HepG2 (cell line): ENCODE measurements at regions not wholly inside any gene's neighbourhood (a gene's known extent, or its start where the extent isn't known, plus 50 kb on each side); places are given as distances from the start of the nearest gene placed in this dataset.
A peak's percentile ranks its signal among the peaks of the same experiment; 100 is the strongest.

ENCODE experiments used
- CERS6 ChIP-seq: sonication (generic); formaldehyde crosslinking; IDR thresholded peaks from 2 replicates; pipeline ENCODE4 v1.5.0; 2020; ENCODE audit warnings: missing genetic modification reagents
- CTCF ChIP-seq: sonication (generic); formaldehyde crosslinking; IDR thresholded peaks from 2 replicates; pipeline ENCODE4 v1.5.0; 2020; ENCODE audit warnings: mild to moderate bottlenecking, missing genetic modification reagents, moderate library complexity
- DMAP1 ChIP-seq: IDR thresholded peaks from 2 replicates; pipeline ENCODE4 v1.6.1; 2016
- GFI1 ChIP-seq: sonication (generic); formaldehyde crosslinking; IDR thresholded peaks from 2 replicates; pipeline ENCODE4 v1.5.0; 2020; ENCODE audit warnings: missing genetic modification reagents, mild to moderate bottlenecking, borderline replicate concordance
- JUND ChIP-seq: sonication (generic); formaldehyde crosslinking; IDR thresholded peaks from 2 replicates; pipeline ENCODE4 v1.8.0; 2022; ENCODE audit warnings: mild to moderate bottlenecking, missing genetic modification reagents
- KLF16 ChIP-seq, 2 experiments: sonication (generic) in 1 of 2; formaldehyde crosslinking in 1 of 2; IDR thresholded peaks; 2 replicates each; pipeline versions ENCODE4 v1.6.1 to v1.8.0; 2016 to 2023; ENCODE audit warnings: missing genetic modification reagents in 2 of 2, missing compliant biosample characterization in 1 of 2
- RAD21 ChIP-seq: fragments of 450-650 bp; formaldehyde crosslinking; IDR thresholded peaks from 2 replicates; pipeline ENCODE4 v1.5.0; 2020; ENCODE audit warnings: mild to moderate bottlenecking
- REST ChIP-seq, 2 experiments: IDR thresholded peaks; 2 replicates each; pipeline ENCODE4 v1.6.1; 2011 to 2012; ENCODE audit warnings: low read length in 2 of 2, borderline replicate concordance in 1 of 2, low read depth in 1 of 2, mild to moderate bottlenecking in 1 of 2, moderate library complexity in 1 of 2
- SRSF1 ChIP-seq: fragments of 200-400 bp; formaldehyde crosslinking; optimal IDR thresholded peaks from 2 replicates; pipeline ENCODE3; 2017; ENCODE audit warnings: mild to moderate bottlenecking, low read depth, low read length, moderate library complexity
- U2AF2 ChIP-seq: fragments of 200-400 bp; formaldehyde crosslinking; IDR thresholded peaks from 2 replicates; pipeline ENCODE4 v1.6.1; 2017; ENCODE audit warnings: low read depth, mild to moderate bottlenecking, low read length
- ZNF331 ChIP-seq: sonication (generic); formaldehyde crosslinking; IDR thresholded peaks from 2 replicates; pipeline ENCODE4 v1.4.0; 2020; ENCODE audit warnings: missing genetic modification reagents
- ZNF337 ChIP-seq: sonication (generic); formaldehyde crosslinking; IDR thresholded peaks from 2 replicates; pipeline ENCODE4 v1.5.1; 2020; ENCODE audit warnings: missing genetic modification reagents, low read depth, mild to moderate bottlenecking, borderline replicate concordance
- ZNF350 ChIP-seq: sonication (generic); formaldehyde crosslinking; IDR thresholded peaks from 2 replicates; pipeline ENCODE4 v1.4.0; 2020; ENCODE audit warnings: mild to moderate bottlenecking, low read depth, missing genetic modification reagents, borderline replicate concordance
- ZNF556 ChIP-seq: sonication (generic); formaldehyde crosslinking; IDR thresholded peaks from 2 replicates; pipeline ENCODE4 v1.4.0; 2020; ENCODE audit warnings: mild to moderate bottlenecking, missing genetic modification reagents, borderline replicate concordance
- TF ChIP-seq, protein P1 (sequence below): sonication (generic); formaldehyde crosslinking; IDR thresholded peaks from 2 replicates; pipeline ENCODE4 v1.4.0; 2020; ENCODE audit warnings: missing genetic modification reagents, borderline replicate concordance
- TF ChIP-seq, protein P2 (sequence below): sonication (generic); formaldehyde crosslinking; IDR thresholded peaks from 2 replicates; pipeline ENCODE4 v1.5.0; 2020; ENCODE audit warnings: missing genetic modification reagents

DNA sequence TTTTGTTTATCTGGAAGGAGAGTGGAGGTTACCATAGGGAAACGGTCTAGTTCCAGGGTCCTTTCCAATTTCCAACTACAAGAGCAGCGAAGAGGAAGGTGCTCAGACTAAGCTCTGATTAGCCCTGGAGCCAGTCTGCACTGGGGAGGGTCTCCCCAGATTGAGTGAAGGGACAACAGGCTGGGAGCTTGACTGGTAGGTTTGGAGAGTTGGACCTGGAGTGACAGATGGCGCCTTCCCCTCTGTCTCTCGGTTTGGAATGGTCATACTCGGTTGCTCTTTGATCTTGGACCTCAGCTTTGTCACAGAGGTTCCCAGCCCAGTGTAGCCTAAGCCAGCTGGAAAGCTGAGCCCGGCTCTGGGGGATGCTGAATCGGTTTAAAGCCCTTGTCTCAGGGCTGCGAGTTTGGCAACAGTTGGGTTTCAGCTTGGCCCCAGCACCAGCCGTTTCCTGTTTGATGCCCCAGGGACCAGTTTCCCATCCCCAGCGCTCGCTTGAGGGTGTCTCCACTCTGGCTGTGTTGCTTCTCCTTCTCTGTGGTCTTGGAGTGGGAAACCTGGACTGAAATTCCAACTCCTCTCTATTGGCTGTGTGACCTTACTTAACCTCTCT, 53.1 kb upstream of the ULK4 start (continued):
- TF ChIP-seq ZNF350 (CRISPR knock-in tag) (peak; percentile 40; the same call in 1 of the 2 replicates), DMAP1 (CRISPR knock-in tag) (no peak), CERS6 (CRISPR knock-in tag) (no peak), ZNF337 (CRISPR knock-in tag) (peak; percentile 25; the same call in 1 of the 2 replicates), SRSF1 (no peak), GFI1 (CRISPR knock-in tag) (0 out of 2 replicates have a peak, but pooled peaks have one; percentile 6), CTCF (CRISPR knock-in tag) (peak; percentile 36), JUND (CRISPR knock-in tag) (no peak), REST (IDR thresholded peaks at IDR 0.05; ENCODE audit: borderline replicate concordance in 1 of 2, low read depth in 1 of 2, low read length in 2 of 2) (no peak), ZNF331 (CRISPR knock-in tag) (peak; percentile 62; the same call in 1 of the 2 replicates), KLF16 (CRISPR knock-in tag; IDR thresholded peaks at IDR 0.05) (0 out of 4 replicates have a peak, but pooled peaks of 1 of the 2 experiments have one; percentile 31), RAD21 (CRISPR knock-in tag) (peak; percentile 11; the same call in 1 of the 2 replicates), ZNF556 (CRISPR knock-in tag) (peak; percentile 38; the same call in 1 of the 2 replicates), U2AF2 (no peak)
- TF ChIP-seq, protein P1, sequence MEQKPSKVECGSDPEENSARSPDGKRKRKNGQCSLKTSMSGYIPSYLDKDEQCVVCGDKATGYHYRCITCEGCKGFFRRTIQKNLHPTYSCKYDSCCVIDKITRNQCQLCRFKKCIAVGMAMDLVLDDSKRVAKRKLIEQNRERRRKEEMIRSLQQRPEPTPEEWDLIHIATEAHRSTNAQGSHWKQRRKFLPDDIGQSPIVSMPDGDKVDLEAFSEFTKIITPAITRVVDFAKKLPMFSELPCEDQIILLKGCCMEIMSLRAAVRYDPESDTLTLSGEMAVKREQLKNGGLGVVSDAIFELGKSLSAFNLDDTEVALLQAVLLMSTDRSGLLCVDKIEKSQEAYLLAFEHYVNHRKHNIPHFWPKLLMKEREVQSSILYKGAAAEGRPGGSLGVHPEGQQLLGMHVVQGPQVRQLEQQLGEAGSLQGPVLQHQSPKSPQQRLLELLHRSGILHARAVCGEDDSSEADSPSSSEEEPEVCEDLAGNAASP = 0 out of 2 replicates have a peak, but pooled peaks have one; percentile 44
- TF ChIP-seq, protein P2, sequence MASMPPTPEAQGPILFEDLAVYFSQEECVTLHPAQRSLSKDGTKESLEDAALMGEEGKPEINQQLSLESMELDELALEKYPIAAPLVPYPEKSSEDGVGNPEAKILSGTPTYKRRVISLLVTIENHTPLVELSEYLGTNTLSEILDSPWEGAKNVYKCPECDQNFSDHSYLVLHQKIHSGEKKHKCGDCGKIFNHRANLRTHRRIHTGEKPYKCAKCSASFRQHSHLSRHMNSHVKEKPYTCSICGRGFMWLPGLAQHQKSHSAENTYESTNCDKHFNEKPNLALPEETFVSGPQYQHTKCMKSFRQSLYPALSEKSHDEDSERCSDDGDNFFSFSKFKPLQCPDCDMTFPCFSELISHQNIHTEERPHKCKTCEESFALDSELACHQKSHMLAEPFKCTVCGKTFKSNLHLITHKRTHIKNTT (CRISPR knock-in tag) = no peak
